ENCODE measurements at regions not wholly inside any gene's neighbourhood (a gene's known extent, or its start where the extent isn't known, plus 50 kb on each side); places are given as distances from the start of the nearest gene placed in this dataset.

DNA sequence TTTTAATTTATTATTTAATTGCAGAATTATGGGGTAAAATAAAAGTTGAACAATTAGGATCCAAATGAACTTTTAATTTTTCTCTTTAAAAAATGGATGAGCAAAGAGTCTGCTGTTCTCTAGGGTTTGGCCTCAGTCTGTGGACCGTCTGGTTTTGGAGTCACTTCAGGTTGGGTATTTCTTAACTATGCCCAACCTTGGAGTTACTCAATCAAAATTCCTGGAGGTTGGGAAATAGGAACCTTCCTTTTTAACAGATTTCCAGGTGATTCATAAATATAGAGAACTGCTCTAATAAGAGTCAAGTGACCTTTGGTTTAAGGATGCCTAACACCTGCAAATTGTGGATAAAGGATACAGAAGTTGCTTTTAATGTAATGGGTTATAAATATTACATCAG is 241.5 kb upstream of the GCFC2 start:
- WGBS = 71% methylated on average over 1 of the region's 1 CpG
- DNase-seq (ENCODE audit: low spot score) = no peak
- no peak for TF ChIP-seq POLR2A (IDR thresholded peaks at IDR 0.05)
- TF ChIP-seq POLR2AphosphoS5 (IDR thresholded peaks at IDR 0.05) = no peak
- TF ChIP-seq, protein P1, sequence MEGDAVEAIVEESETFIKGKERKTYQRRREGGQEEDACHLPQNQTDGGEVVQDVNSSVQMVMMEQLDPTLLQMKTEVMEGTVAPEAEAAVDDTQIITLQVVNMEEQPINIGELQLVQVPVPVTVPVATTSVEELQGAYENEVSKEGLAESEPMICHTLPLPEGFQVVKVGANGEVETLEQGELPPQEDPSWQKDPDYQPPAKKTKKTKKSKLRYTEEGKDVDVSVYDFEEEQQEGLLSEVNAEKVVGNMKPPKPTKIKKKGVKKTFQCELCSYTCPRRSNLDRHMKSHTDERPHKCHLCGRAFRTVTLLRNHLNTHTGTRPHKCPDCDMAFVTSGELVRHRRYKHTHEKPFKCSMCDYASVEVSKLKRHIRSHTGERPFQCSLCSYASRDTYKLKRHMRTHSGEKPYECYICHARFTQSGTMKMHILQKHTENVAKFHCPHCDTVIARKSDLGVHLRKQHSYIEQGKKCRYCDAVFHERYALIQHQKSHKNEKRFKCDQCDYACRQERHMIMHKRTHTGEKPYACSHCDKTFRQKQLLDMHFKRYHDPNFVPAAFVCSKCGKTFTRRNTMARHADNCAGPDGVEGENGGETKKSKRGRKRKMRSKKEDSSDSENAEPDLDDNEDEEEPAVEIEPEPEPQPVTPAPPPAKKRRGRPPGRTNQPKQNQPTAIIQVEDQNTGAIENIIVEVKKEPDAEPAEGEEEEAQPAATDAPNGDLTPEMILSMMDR (IDR thresholded peaks at IDR 0.05) = no peak
- H3K9me3 ChIP-seq = no peaks in the 10 kb centered on the region
- no peak overlapping the region for H3K4me3 ChIP-seq
- H3K27me3 ChIP-seq (replicated peaks; ENCODE audit: insufficient read depth) = no peaks in the 10 kb centered on the region
- no peaks in the 10 kb centered on the region for H3K36me3 ChIP-seq
- intact Hi-C loops (cut with DNase I) = no loop called here
- H3K27ac ChIP-seq = no peak overlapping the region
- no peaks in the 10 kb centered on the region for H3K4me1 ChIP-seq (replicated peaks)

DNA sequence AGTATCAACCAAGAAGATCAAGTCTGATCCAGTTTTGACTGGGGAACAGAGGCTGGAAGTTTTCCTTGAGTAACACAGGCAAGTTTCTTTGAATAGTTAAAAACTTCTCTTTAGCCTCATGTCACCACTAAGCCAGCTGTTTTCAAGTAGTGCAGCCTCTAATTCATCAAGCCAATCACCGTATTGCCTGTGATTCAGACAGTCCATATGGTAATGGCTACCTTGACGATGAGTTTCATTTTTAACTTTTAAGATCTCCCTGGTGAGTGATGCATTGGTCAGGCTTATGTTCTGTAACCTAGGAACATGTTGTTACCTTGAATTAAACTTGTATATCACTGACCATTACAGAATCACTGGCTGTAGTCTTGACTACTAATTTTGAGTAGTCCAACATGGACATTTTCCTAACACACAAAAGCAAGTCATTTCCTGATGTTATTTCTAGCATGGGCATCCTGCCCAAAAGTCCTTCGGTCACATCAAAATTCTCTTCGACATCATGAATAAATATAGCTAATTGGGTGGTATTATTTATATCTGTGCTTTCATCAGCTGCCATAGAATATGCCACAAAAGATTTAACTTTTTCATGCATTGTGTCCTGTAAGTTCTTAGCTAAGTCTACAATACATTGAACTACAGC is 238.8 kb upstream of the GCFC2 start:
- intact Hi-C loops (cut with DNase I) = no loop called here
- Histone ChIP-seq H3K27ac (no peak overlapping the region), H3K36me3 (no peaks in the 10 kb centered on the region), H3K4me3 (no peak overlapping the region), H3K4me1 (replicated peaks) (no peaks in the 10 kb centered on the region), H3K9me3 (no peaks in the 10 kb centered on the region), H3K27me3 (replicated peaks; ENCODE audit: insufficient read depth) (no peaks in the 10 kb centered on the region)
- WGBS = 69% methylated on average over 4 of the region's 4 CpGs
- DNase-seq (ENCODE audit: low spot score) = no peak
- TF ChIP-seq, protein P1 (IDR thresholded peaks at IDR 0.05) = no peak
- TF ChIP-seq POLR2A (IDR thresholded peaks at IDR 0.05) (no peak), POLR2AphosphoS5 (IDR thresholded peaks at IDR 0.05) (no peak)

DNA sequence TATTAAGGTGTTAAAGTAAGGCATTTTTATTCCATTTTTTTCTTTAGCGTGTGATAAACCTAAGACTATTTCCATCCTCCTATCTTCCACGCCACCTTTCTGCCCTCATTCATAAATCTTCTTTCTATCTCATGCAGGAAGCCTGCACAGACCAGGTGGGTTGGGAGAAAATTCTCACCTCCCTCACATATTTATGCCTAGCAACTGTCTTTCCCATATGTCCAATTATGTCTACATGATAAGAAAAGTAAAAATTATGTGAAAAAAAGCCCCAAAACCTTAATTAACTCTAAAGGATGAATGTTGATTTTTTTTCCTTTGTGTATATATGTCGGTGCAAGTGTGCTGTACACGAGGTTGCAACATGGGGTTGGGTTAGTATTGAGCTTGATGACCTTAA is 225.6 kb upstream of the GCFC2 start:
- TF ChIP-seq, protein P1 (IDR thresholded peaks at IDR 0.05) = no peak
- TF ChIP-seq POLR2AphosphoS5 (IDR thresholded peaks at IDR 0.05) (no peak), POLR2A (IDR thresholded peaks at IDR 0.05) (no peak)
- WGBS = 92% methylated on average over 4 of the region's 4 CpGs
- no peaks in the 10 kb centered on the region for H3K36me3 ChIP-seq
- H3K9me3 ChIP-seq = no peaks in the 10 kb centered on the region
- H3K27ac ChIP-seq = no peak overlapping the region
- H3K4me1 ChIP-seq (replicated peaks) = no peaks in the 10 kb centered on the region
- intact Hi-C loops (cut with DNase I) = no loop called here
- DNase-seq (ENCODE audit: low spot score) = no peak
- no peaks in the 10 kb centered on the region for H3K27me3 ChIP-seq (replicated peaks; ENCODE audit: insufficient read depth)
- H3K4me3 ChIP-seq = no peak overlapping the region

DNA sequence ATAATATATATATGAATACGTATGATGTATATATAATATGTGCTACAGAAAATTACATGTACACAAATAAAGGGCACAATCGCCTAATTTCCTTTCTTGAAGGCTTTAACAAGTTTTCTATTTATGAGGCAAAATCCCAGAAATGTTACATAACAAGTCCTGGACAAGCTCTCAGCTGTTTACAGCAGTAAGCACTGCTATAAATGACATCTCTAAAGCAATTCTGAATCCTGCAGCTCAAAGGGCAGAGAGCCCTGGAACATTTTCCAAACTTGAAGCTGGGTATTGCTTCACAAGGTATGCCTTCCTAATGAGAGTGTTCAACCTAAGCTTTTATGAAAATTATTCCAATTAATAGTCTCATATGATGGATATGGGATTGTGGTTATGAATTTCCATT is 222.3 kb upstream of the GCFC2 start:
- 48% methylated on average over 2 of the region's 2 CpGs for WGBS
- H3K4me1 ChIP-seq (replicated peaks) = no peaks in the 10 kb centered on the region
- no peak for DNase-seq (ENCODE audit: low spot score)
- no peaks in the 10 kb centered on the region for H3K36me3 ChIP-seq
- no peak overlapping the region for H3K27ac ChIP-seq
- intact Hi-C loops (cut with DNase I) = no loop called here
- H3K27me3 ChIP-seq (replicated peaks; ENCODE audit: insufficient read depth) = no peaks in the 10 kb centered on the region
- no peak overlapping the region for H3K4me3 ChIP-seq
- no peak for TF ChIP-seq POLR2AphosphoS5 (IDR thresholded peaks at IDR 0.05)
- TF ChIP-seq, protein P1 (IDR thresholded peaks at IDR 0.05) = no peak
- no peak for TF ChIP-seq POLR2A (IDR thresholded peaks at IDR 0.05)
- H3K9me3 ChIP-seq = no peaks in the 10 kb centered on the region

DNA sequence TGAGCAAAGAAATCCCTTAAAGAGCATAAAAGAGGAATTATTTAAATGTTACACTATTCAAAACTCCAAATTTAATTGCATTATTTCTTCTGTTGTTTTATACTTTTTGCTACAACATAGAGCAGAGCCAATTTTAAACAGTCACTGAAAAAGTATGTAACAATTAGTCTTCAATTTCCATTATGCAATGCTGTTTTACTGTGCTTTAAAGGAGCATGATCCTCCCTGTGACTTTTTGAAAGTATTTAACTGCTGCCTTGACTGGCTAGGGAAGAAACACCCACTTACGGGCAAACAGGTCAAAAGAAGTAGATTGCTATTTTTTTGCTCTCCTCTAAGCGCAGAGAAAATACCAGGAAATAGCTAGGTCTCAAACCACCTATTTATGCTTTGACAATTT is 217.4 kb upstream of the GCFC2 start:
- no peak for TF ChIP-seq POLR2AphosphoS5 (IDR thresholded peaks at IDR 0.05)
- TF ChIP-seq, protein P1 (IDR thresholded peaks at IDR 0.05) = no peak
- TF ChIP-seq POLR2A (IDR thresholded peaks at IDR 0.05) = no peak
- no peaks in the 10 kb centered on the region for H3K4me1 ChIP-seq (replicated peaks)
- H3K36me3 ChIP-seq = no peaks in the 10 kb centered on the region
- no peaks in the 10 kb centered on the region for H3K27me3 ChIP-seq (replicated peaks; ENCODE audit: insufficient read depth)
- H3K27ac ChIP-seq = no peak overlapping the region
- 66% methylated on average over 2 of the region's 2 CpGs for WGBS
- H3K4me3 ChIP-seq = no peak overlapping the region
- H3K9me3 ChIP-seq = no peaks in the 10 kb centered on the region
- intact Hi-C loops (cut with DNase I) = no loop called here
- DNase-seq (ENCODE audit: low spot score) = no peak
